AG04449 (cell line): ENCODE measurements at regions not wholly inside any gene's neighbourhood (a gene's known extent, or its start where the extent isn't known, plus 50 kb on each side); places are given as distances from the start of the nearest gene placed in this dataset.
"Not testable (repeated sequence)": the region's sequence is repeated elsewhere in the genome, so short reads cannot be mapped to it uniquely, and the experiment has no call there.

Experiments used
- CTCF ChIA-PET: fragments of 350-600 bp; formaldehyde crosslinking; extraction: SDS; loops from one replicate; lab custom pipeline; 2021; ENCODE audit warnings: antibody characterized with exemption; lab: Yijun Ruan, JAX
- POLR2A ChIA-PET: fragments of 400-600, 350-600 bp; formaldehyde crosslinking; extraction: SDS; loops from one replicate; lab custom pipeline; 2020; ENCODE audit warnings: antibody characterized with exemption, inconsistent platforms; lab: Yijun Ruan, JAX
- DNase-seq: peaks from one replicate; pipeline ENCODE4 v3.0.0-alpha.2; 2010; ENCODE audit warnings: low read depth, low spot score
- H3K4me3 ChIP-seq: 2 replicates; pipeline ENCODE4 v1.5.1; 2011; ENCODE audit warnings: low read depth, mild to moderate bottlenecking, control low read depth, low read length
- CTCF ChIP-seq: IDR thresholded peaks from one replicate; pipeline ENCODE4 v1.5.1; 2011; ENCODE audit warnings: mild to moderate bottlenecking, moderate library complexity, low read length, control low read depth, inconsistent platforms; ENCODE audit not compliant: insufficient read depth; ENCODE audit errors: missing control alignments

- POLR2A ChIA-PET = no interaction called here
- no peak overlapping the region for H3K4me3 ChIP-seq
- CTCF ChIA-PET = interaction anchor here (1.9 kb wide), 1 partner anchor 412 kb away, joined by 7 read pairs; no protein-coding TSS in a partner anchor
- TF ChIP-seq CTCF = no peak
- DNase-seq = no peak
Measured at GRCh38 chr4:166182145-166182544, 309.1 kb downstream of the TLL1 start.

- POLR2A ChIA-PET = no interaction called here
- CTCF ChIA-PET = no interaction called here
- no peak for TF ChIP-seq CTCF
- no peak overlapping the region for H3K4me3 ChIP-seq
- no peak for DNase-seq
Measured at GRCh38 chr4:166195101-166195500, 322.1 kb downstream of the TLL1 start.

GRCh38 chr4:166197166-166197565 is 324.1 kb downstream of the TLL1 start:
- ChIA-PET POLR2A (no interaction called here), CTCF (interaction anchor here (1.5 kb wide), 1 partner anchor 397 kb away, joined by 5 read pairs; no protein-coding TSS in a partner anchor)
- DNase-seq = no peak
- no peak for TF ChIP-seq CTCF
- H3K4me3 ChIP-seq = no peak overlapping the region

- DNase-seq = no peak
- no peak for TF ChIP-seq CTCF
- ChIA-PET CTCF (interaction anchor here (0.8 kb wide), 1 partner anchor 30 kb away, joined by 3 read pairs; no protein-coding TSS in a partner anchor), POLR2A (no interaction called here)
- no peak overlapping the region for H3K4me3 ChIP-seq
Measured at GRCh38 chr4:166198041-166198440, 325.0 kb downstream of the TLL1 start.

GRCh38 chr4:166198516-166199310 is 325.7 kb downstream of the TLL1 start:
- CTCF ChIA-PET = interaction anchor here (0.8 kb wide), 1 partner anchor 29 kb away, joined by 3 read pairs; no protein-coding TSS in a partner anchor
- no peak for DNase-seq
- TF ChIP-seq CTCF = no peak
- H3K4me3 ChIP-seq = no peak overlapping the region
- POLR2A ChIA-PET = no interaction called here

GRCh38 chr4:166202991-166203390 is 330.0 kb downstream of the TLL1 start:
- TF ChIP-seq CTCF = no peak
- no peak overlapping the region for H3K4me3 ChIP-seq
- DNase-seq = no peak
- POLR2A ChIA-PET = interaction anchor here (0.6 kb wide), 1 partner anchor 232 kb away, joined by 3 read pairs; no protein-coding TSS in a partner anchor
- CTCF ChIA-PET = no interaction called here

GRCh38 chr4:166212326-166212725 is 339.3 kb downstream of the TLL1 start:
- H3K4me3 ChIP-seq, DNase-seq, CTCF ChIA-PET, POLR2A ChIA-PET: not testable (repeated sequence)
